ENCODE measurements at regions not wholly inside any gene's neighbourhood (a gene's known extent, or its start where the extent isn't known, plus 50 kb on each side); places are given as distances from the start of the nearest gene placed in this dataset.

- Histone ChIP-seq H3K4me3 (ENCODE audit: low read length in 3 of 3) (no peak overlapping the region), H3K27ac (ENCODE audit: low read depth in 2 of 2, low read length in 2 of 2) (no peak overlapping the region), H3K36me3 (ENCODE audit: control insufficient read depth in 2 of 3, insufficient read depth in 3 of 3, low read length in 3 of 3) (no peaks in the 10 kb centered on the region), H3K9ac (ENCODE audit: low read length in 3 of 3) (no peak overlapping the region), H3K27me3 (ENCODE audit: control insufficient read depth, insufficient read depth, low read length) (no peaks in the 10 kb centered on the region), H3K9me3 (ENCODE audit: control insufficient read depth in 2 of 3, insufficient read depth in 1 of 3, low read length in 3 of 3) (no peaks in the 10 kb centered on the region), H3K4me1 (ENCODE audit: control insufficient read depth in 2 of 3, insufficient read depth in 2 of 3, low read depth in 1 of 3, low read length in 3 of 3) (no peaks in the 10 kb centered on the region)
- TF ChIP-seq CTCF (IDR thresholded peaks at IDR 0.05; ENCODE audit: borderline replicate concordance, extremely low read depth, insufficient read depth): no peak
- DNase-seq (no peak), FAIRE-seq (no peak)
- intact Hi-C loops (cut with DNase I): no loop called here
Measured at GRCh38 chr2:14737201-14737600, 104.7 kb downstream of the LRATD1 start.

- Histone ChIP-seq H3K27me3 (ENCODE audit: control insufficient read depth, insufficient read depth, low read length) (no peaks in the 10 kb centered on the region), H3K9ac (ENCODE audit: low read length in 3 of 3) (no peak overlapping the region), H3K27ac (ENCODE audit: low read depth in 2 of 2, low read length in 2 of 2) (no peak overlapping the region), H3K9me3 (ENCODE audit: control insufficient read depth in 2 of 3, insufficient read depth in 1 of 3, low read length in 3 of 3) (no peaks in the 10 kb centered on the region), H3K36me3 (ENCODE audit: control insufficient read depth in 2 of 3, insufficient read depth in 3 of 3, low read length in 3 of 3) (no peaks in the 10 kb centered on the region), H3K4me3 (ENCODE audit: low read length in 3 of 3) (no peak overlapping the region), H3K4me1 (ENCODE audit: control insufficient read depth in 2 of 3, insufficient read depth in 2 of 3, low read depth in 1 of 3, low read length in 3 of 3) (no peaks in the 10 kb centered on the region)
- no peak for DNase-seq
- intact Hi-C loops (cut with DNase I): no loop called here
- TF ChIP-seq CTCF (IDR thresholded peaks at IDR 0.05; ENCODE audit: borderline replicate concordance, extremely low read depth, insufficient read depth): no peak
- no peak for FAIRE-seq
Measured at GRCh38 chr2:14743861-14744260, 111.3 kb downstream of the LRATD1 start.

GRCh38 chr2:14745288-14746076, 113.0 kb downstream of the LRATD1 start:
- intact Hi-C loops (cut with DNase I): no loop called here
- no peaks in the 10 kb centered on the region for H3K27me3 ChIP-seq (ENCODE audit: control insufficient read depth, insufficient read depth, low read length)
- no peak for DNase-seq
- H3K9ac ChIP-seq (ENCODE audit: low read length in 3 of 3): no peak overlapping the region
- no peaks in the 10 kb centered on the region for H3K36me3 ChIP-seq (ENCODE audit: control insufficient read depth in 2 of 3, insufficient read depth in 3 of 3, low read length in 3 of 3)
- no peaks in the 10 kb centered on the region for H3K4me1 ChIP-seq (ENCODE audit: control insufficient read depth in 2 of 3, insufficient read depth in 2 of 3, low read depth in 1 of 3, low read length in 3 of 3)
- H3K9me3 ChIP-seq (ENCODE audit: control insufficient read depth in 2 of 3, insufficient read depth in 1 of 3, low read length in 3 of 3): no peaks in the 10 kb centered on the region
- H3K27ac ChIP-seq (ENCODE audit: low read depth in 2 of 2, low read length in 2 of 2): no peak overlapping the region
- no peak overlapping the region for H3K4me3 ChIP-seq (ENCODE audit: low read length in 3 of 3)
- FAIRE-seq: no peak
- no peak for TF ChIP-seq CTCF (IDR thresholded peaks at IDR 0.05; ENCODE audit: borderline replicate concordance, extremely low read depth, insufficient read depth)

- no peaks in the 10 kb centered on the region for H3K9me3 ChIP-seq (ENCODE audit: control insufficient read depth in 2 of 3, insufficient read depth in 1 of 3, low read length in 3 of 3)
- no peaks in the 10 kb centered on the region for H3K27me3 ChIP-seq (ENCODE audit: control insufficient read depth, insufficient read depth, low read length)
- H3K36me3 ChIP-seq (ENCODE audit: control insufficient read depth in 2 of 3, insufficient read depth in 3 of 3, low read length in 3 of 3): no peaks in the 10 kb centered on the region
- no peak for TF ChIP-seq CTCF (IDR thresholded peaks at IDR 0.05; ENCODE audit: borderline replicate concordance, extremely low read depth, insufficient read depth)
- H3K9ac ChIP-seq (ENCODE audit: low read length in 3 of 3): no peak overlapping the region
- intact Hi-C loops (cut with DNase I): no loop called here
- no peak overlapping the region for H3K27ac ChIP-seq (ENCODE audit: low read depth in 2 of 2, low read length in 2 of 2)
- no peaks in the 10 kb centered on the region for H3K4me1 ChIP-seq (ENCODE audit: control insufficient read depth in 2 of 3, insufficient read depth in 2 of 3, low read depth in 1 of 3, low read length in 3 of 3)
- DNase-seq (no peak), FAIRE-seq (no peak)
- H3K4me3 ChIP-seq (ENCODE audit: low read length in 3 of 3): no peak overlapping the region
Measured at GRCh38 chr2:14746133-14746532, 113.6 kb downstream of the LRATD1 start.
